H1 (cell line): ENCODE measurements at regions not wholly inside any gene's neighbourhood (a gene's known extent, or its start where the extent isn't known, plus 50 kb on each side); places are given as distances from the start of the nearest gene placed in this dataset.

Experiments used
- CTCF ChIA-PET: fragments of 300-600 bp; sonication (Branson Sonifier 250); formaldehyde crosslinking; loops from one replicate; lab custom pipeline; 2021; ENCODE audit not compliant: partially characterized antibody; lab: Charles Lee
- POLR2A ChIA-PET: fragments of 300-600 bp; sonication (Branson Sonifier 250); formaldehyde crosslinking; loops from one replicate; lab custom pipeline; 2021; ENCODE audit warnings: inconsistent platforms; ENCODE audit not compliant: partially characterized antibody; lab: Charles Lee
- DNase-seq, 2 experiments: peaks; one replicate each; pipeline versions ENCODE4 v3.0.0 to v3.0.0-alpha.2; 2010 to 2022; ENCODE audit warnings: low spot score in 2 of 2, low read depth in 1 of 2, mixed read lengths in 1 of 2
- FAIRE-seq: peaks from 2 replicates; lab custom pipeline; 2011; peaks lifted over from hg19 to GRCh38; lab: Jason Lieb, UNC
- H2AFZ ChIP-seq: 2 replicates; pipeline ENCODE4 v1.8.1; 2012; ENCODE audit warnings: low read length, inconsistent platforms
- H2AK5ac ChIP-seq: 2 replicates; pipeline ENCODE4 v1.6.1; 2013; ENCODE audit warnings: low read depth, low read length
- H2BK120ac ChIP-seq: replicated peaks from 2 replicates; pipeline ENCODE3; 2013; ENCODE audit warnings: low read depth, low read length, inconsistent platforms
- H2BK12ac ChIP-seq: 2 replicates; pipeline ENCODE4 v1.6.1; 2013; ENCODE audit warnings: low read depth, low read length
- H2BK15ac ChIP-seq: 2 replicates; pipeline ENCODE4 v1.6.1; 2013; ENCODE audit warnings: low read length
- H2BK20ac ChIP-seq: 2 replicates; pipeline ENCODE4 v1.6.1; 2013; ENCODE audit warnings: low read length
- H2BK5ac ChIP-seq: 2 replicates; pipeline ENCODE4 v1.6.1; 2013; ENCODE audit warnings: low read depth, low read length
- H3K14ac ChIP-seq: 2 replicates; pipeline ENCODE4 v1.6.1; 2013; ENCODE audit warnings: inconsistent platforms; ENCODE audit not compliant: insufficient read length
- H3K18ac ChIP-seq: 2 replicates; pipeline ENCODE4 v1.6.1; 2013; ENCODE audit warnings: low read length; ENCODE audit errors: extremely low read depth
- H3K23ac ChIP-seq: 2 replicates; pipeline ENCODE4 v1.6.1; 2013; ENCODE audit warnings: inconsistent platforms; ENCODE audit not compliant: insufficient read length
- H3K23me2 ChIP-seq: 2 replicates; pipeline ENCODE4 v1.6.1; 2013; ENCODE audit warnings: low read depth, low read length
- H3K27ac ChIP-seq: 2 replicates; pipeline ENCODE4 v1.6.1; 2011; ENCODE audit warnings: low read depth, low read length, inconsistent platforms
- H3K27me3 ChIP-seq, 4 experiments: replicated peaks in 1 of 4; 1 replicate in 1 of 4; 2 replicates in 3 of 4; pipeline versions ENCODE4 v1.6.1 to v1.8.1; 2011 to 2013; ENCODE audit warnings: low read length in 3 of 4, mild to moderate bottlenecking in 3 of 4, inconsistent platforms in 2 of 4, mixed read lengths in 2 of 4, moderate library complexity in 1 of 4; ENCODE audit not compliant: control insufficient read depth in 3 of 4, insufficient read depth in 3 of 4; ENCODE audit errors: extremely low read depth in 1 of 4
- H3K36me3 ChIP-seq, 4 experiments: 2 replicates each; pipeline versions ENCODE4 v1.6.1 to v1.8.1; 2011 to 2013; ENCODE audit warnings: mild to moderate bottlenecking in 4 of 4, low read length in 3 of 4, moderate library complexity in 2 of 4, control low read depth in 1 of 4, inconsistent platforms in 1 of 4; ENCODE audit not compliant: insufficient read depth in 4 of 4, control insufficient read depth in 2 of 4
- H3K4ac ChIP-seq: replicated peaks from 2 replicates; pipeline ENCODE3; 2013; ENCODE audit warnings: low read length, low read depth, mixed read lengths, inconsistent platforms; ENCODE audit not compliant: insufficient read length
- H3K4me1 ChIP-seq, 4 experiments: replicated peaks in 1 of 4; 1 replicate in 1 of 4; 2 replicates in 3 of 4; pipeline versions ENCODE4 v1.6.1 to v1.8.1; 2011 to 2013; ENCODE audit warnings: low read length in 3 of 4, inconsistent platforms in 2 of 4, mixed read lengths in 1 of 4; ENCODE audit not compliant: insufficient read depth in 4 of 4, control insufficient read depth in 3 of 4
- H3K4me2 ChIP-seq, 2 experiments: 2 replicates each; pipeline versions ENCODE4 v1.6.1 to v1.8.1; 2011 to 2013; ENCODE audit warnings: low read depth in 2 of 2, low read length in 2 of 2, control low read depth in 1 of 2, inconsistent platforms in 1 of 2, mild to moderate bottlenecking in 1 of 2; ENCODE audit not compliant: insufficient read depth in 1 of 2
- H3K4me3 ChIP-seq, 4 experiments: fragments of 200-600, 300-600 bp in 1 of 4; sonication (generic), shearing (Covaris generic), sonication (Bioruptor Twin) in 1 of 4; 2 replicates each; pipeline versions ENCODE4 v1.5.1 to v1.8.1; 2011 to 2016; ENCODE audit warnings: low read length in 4 of 4, low read depth in 3 of 4, control low read depth in 2 of 4, inconsistent platforms in 2 of 4, mild to moderate bottlenecking in 2 of 4, mixed read lengths in 1 of 4, moderate library complexity in 1 of 4; ENCODE audit not compliant: insufficient read depth in 2 of 4; ENCODE audit errors: extremely low read depth in 1 of 4
- H3K56ac ChIP-seq: replicated peaks from 2 replicates; pipeline ENCODE3; 2013; ENCODE audit warnings: low read depth, mild to moderate bottlenecking, mixed read lengths, low read length, inconsistent platforms; ENCODE audit not compliant: insufficient read length
- H3K79me1 ChIP-seq: 2 replicates; pipeline ENCODE4 v1.6.1; 2013; ENCODE audit warnings: low read depth, low read length, control low read depth
- H3K79me2 ChIP-seq, 2 experiments: 2 replicates each; pipeline versions ENCODE4 v1.6.1 to v1.8.1; 2012 to 2013; ENCODE audit warnings: low read length in 2 of 2, mild to moderate bottlenecking in 2 of 2, inconsistent platforms in 1 of 2; ENCODE audit not compliant: insufficient read depth in 2 of 2, control insufficient read depth in 1 of 2
- H3K9ac ChIP-seq, 4 experiments: replicated peaks in 1 of 4; 1 replicate in 1 of 4; 2 replicates in 3 of 4; pipeline versions ENCODE4 v1.6.1 to v1.8.1; 2011 to 2013; ENCODE audit warnings: low read depth in 3 of 4, low read length in 3 of 4, control low read depth in 2 of 4, mild to moderate bottlenecking in 2 of 4, moderate library complexity in 2 of 4, inconsistent platforms in 1 of 4; ENCODE audit errors: extremely low read depth in 1 of 4
- H3K9me3 ChIP-seq, 2 experiments: 2 replicates each; pipeline versions ENCODE4 v1.6.1 to v1.8.1; 2012 to 2013; ENCODE audit warnings: mild to moderate bottlenecking in 2 of 2, moderate library complexity in 2 of 2, control low read depth in 1 of 2, inconsistent platforms in 1 of 2, low read depth in 1 of 2, low read length in 1 of 2, mixed read lengths in 1 of 2; ENCODE audit not compliant: insufficient read depth in 2 of 2
- H4K20me1 ChIP-seq, 2 experiments: replicated peaks in 1 of 2; 2 replicates each; pipeline versions ENCODE3 to v1.8.1; 2011 to 2013; ENCODE audit warnings: inconsistent platforms in 2 of 2, low read length in 2 of 2, mild to moderate bottlenecking in 1 of 2; ENCODE audit not compliant: insufficient read depth in 2 of 2, control insufficient read depth in 1 of 2
- H4K5ac ChIP-seq: 2 replicates; pipeline ENCODE4 v1.6.1; 2013; ENCODE audit warnings: low read length, low read depth, mixed read lengths, inconsistent platforms; ENCODE audit not compliant: insufficient read length
- H4K8ac ChIP-seq: 2 replicates; pipeline ENCODE4 v1.8.0; 2013; ENCODE audit warnings: mild to moderate bottlenecking, moderate library complexity, low read length, inconsistent platforms; ENCODE audit not compliant: insufficient read depth; ENCODE audit errors: extremely low read depth
- H4K91ac ChIP-seq: replicated peaks from 2 replicates; pipeline ENCODE3; 2013; ENCODE audit warnings: low read length, mixed read lengths, inconsistent platforms; ENCODE audit not compliant: insufficient read length
- CREB1 ChIP-seq: IDR thresholded peaks from 2 replicates; pipeline ENCODE4 v1.6.1; 2012; ENCODE audit warnings: inconsistent platforms
- RXRA ChIP-seq: IDR thresholded peaks from 2 replicates; pipeline ENCODE4 v1.6.1; 2011; ENCODE audit warnings: low read depth, mild to moderate bottlenecking, low read length, moderate library complexity; ENCODE audit not compliant: insufficient read depth
- SRF ChIP-seq: IDR thresholded peaks from 2 replicates; pipeline ENCODE4 v1.6.1; 2011; ENCODE audit warnings: mild to moderate bottlenecking, low read depth, low read length, moderate library complexity
- WGBS, 2 experiments: shearing (Covaris generic) in 1 of 2; methylation state at CpG; one replicate each; pipeline versions ENCODE4 v1.1.6 to v1.1.7; 2013 to 2015; ENCODE audit warnings: low lambda C conversion rate in 2 of 2, mixed read lengths in 2 of 2, inconsistent platforms in 1 of 2, low coverage in 1 of 2, missing lambda C conversion rate in 1 of 2; ENCODE audit not compliant: insufficient replicate concordance in 2 of 2, insufficient coverage in 1 of 2, insufficient read length in 1 of 2; ENCODE audit errors: extremely low coverage in 1 of 2, missing lambda C conversion rate in 1 of 2; 5-methylcytosine and 5-hydroxymethylcytosine counted together

DNA sequence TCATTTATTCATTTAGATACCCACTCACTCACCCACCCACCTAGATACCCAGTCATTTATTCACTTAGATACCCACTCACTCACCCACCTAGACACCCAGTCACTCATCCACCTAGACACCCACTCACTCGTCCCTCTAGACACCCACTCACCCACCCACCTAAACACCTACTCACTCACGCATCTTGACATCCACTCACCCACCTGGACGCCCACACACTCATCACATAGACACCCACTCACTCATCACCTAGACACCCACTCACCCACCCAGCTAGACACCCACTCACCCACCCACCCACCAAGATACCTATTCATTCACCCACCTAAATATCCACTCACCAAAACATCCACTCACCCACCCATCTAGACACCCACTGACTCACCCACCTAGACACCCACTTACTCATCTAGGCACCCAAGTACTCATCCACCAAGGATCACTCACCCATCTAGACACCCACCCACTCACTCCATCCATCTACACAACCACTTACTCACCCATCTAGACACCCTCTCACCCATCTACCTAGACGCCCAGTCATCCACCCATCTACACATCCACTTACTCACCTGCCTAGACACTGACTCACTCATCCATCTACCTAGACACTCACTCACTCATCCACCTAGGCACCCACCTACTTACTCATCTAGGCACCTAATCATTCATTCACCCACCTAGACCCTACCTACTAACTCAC is 723.7 kb upstream of the RAB6C start:
- Histone ChIP-seq H3K9ac (no peak overlapping the region), H3K4me3 (no peak overlapping the region), H3K4me2 (no peak overlapping the region), H2AK5ac (no peak overlapping the region), H3K23ac (no peak overlapping the region), H2BK5ac (no peak overlapping the region), H2BK12ac (no peak overlapping the region), H3K79me2 (no peaks in the 10 kb centered on the region), H3K23me2 (peaks cover 13% of the 10 kb centered on the region; the same call in 1 of the 2 replicates), H4K5ac (no peak overlapping the region), H3K79me1 (no peaks in the 10 kb centered on the region; the same call in 1 of the 2 replicates), H3K27ac (no peak overlapping the region), H3K9me3 (peaks cover 0 to 9% of the 10 kb centered on the region in 2 experiments; a peak in 3 of 4 replicates), H2BK20ac (no peak overlapping the region), H3K56ac (no peak overlapping the region), H4K8ac (no peak overlapping the region), H4K20me1 (no peaks in the 10 kb centered on the region), H4K91ac (no peak overlapping the region), H3K4ac (no peak overlapping the region), H3K14ac (no peak overlapping the region), H2AFZ (no peak overlapping the region), H3K4me1 (no peaks in the 10 kb centered on the region), H2BK15ac (no peak overlapping the region), H2BK120ac (no peak overlapping the region), H3K27me3 (no peaks in the 10 kb centered on the region), H3K36me3 (no peaks in the 10 kb centered on the region), H3K18ac (no peak overlapping the region)
- FAIRE-seq (no peak), DNase-seq (no peak)
- POLR2A ChIA-PET: interaction anchor here (1.1 kb wide), 1 partner anchor 57 kb away, joined by 3 read pairs; no protein-coding TSS in a partner anchor
- CTCF ChIA-PET: interaction anchor here (0.8 to 1.6 kb wide), 3 partner anchors 8 to 141 kb away, joined by 3 to 4 read pairs (median 3); no protein-coding TSS in a partner anchor
- WGBS, 2 experiments: 90% methylated on average over 4 of the region's 4 CpGs; no CpG with 5 or more reads in 1 of the 2 experiments
- TF ChIP-seq RXRA (no peak), CREB1 (no peak), SRF (no peak)
